Neuronal stem cell (in vitro differentiated cells): ENCODE measurements at regions not wholly inside any gene's neighbourhood (a gene's known extent, or its start where the extent isn't known, plus 50 kb on each side); places are given as distances from the start of the nearest gene placed in this dataset.

ENCODE experiments used
- DNase-seq: peaks from one replicate; pipeline ENCODE4 v3.0.0-alpha.2; 2013; ENCODE audit warnings: low spot score
- H2AFZ ChIP-seq: one replicate; pipeline ENCODE4 v1.6.1; 2013; ENCODE audit warnings: mild to moderate bottlenecking, low read length, inconsistent platforms
- H2AK5ac ChIP-seq: 2 replicates; pipeline ENCODE4 v1.6.1; 2013; ENCODE audit warnings: low read depth, mild to moderate bottlenecking, inconsistent platforms, low read length, moderate library complexity, mixed read lengths
- H2BK120ac ChIP-seq: 2 replicates; pipeline ENCODE4 v1.6.1; 2013; ENCODE audit warnings: low read depth, mild to moderate bottlenecking, inconsistent platforms, low read length, moderate library complexity, mixed read lengths
- H2BK12ac ChIP-seq: one replicate; pipeline ENCODE4 v1.6.1; 2013; ENCODE audit warnings: low read length, inconsistent platforms
- H2BK15ac ChIP-seq: 2 replicates; pipeline ENCODE4 v1.6.1; 2013; ENCODE audit warnings: mild to moderate bottlenecking, low read length, inconsistent platforms, mixed read lengths
- H2BK5ac ChIP-seq: one replicate; pipeline ENCODE4 v1.6.1; 2013; ENCODE audit warnings: inconsistent platforms, mild to moderate bottlenecking, low read length, moderate library complexity
- H3K14ac ChIP-seq: one replicate; pipeline ENCODE4 v1.6.1; 2013; ENCODE audit warnings: low read length, inconsistent platforms
- H3K18ac ChIP-seq: 2 replicates; pipeline ENCODE4 v1.6.1; 2013; ENCODE audit warnings: low read length, inconsistent platforms
- H3K23ac ChIP-seq: 2 replicates; pipeline ENCODE4 v1.6.1; 2013; ENCODE audit warnings: low read depth, mild to moderate bottlenecking, mixed read lengths, low read length, inconsistent platforms; ENCODE audit not compliant: poor library complexity
- H3K27ac ChIP-seq: replicated peaks from 3 replicates; pipeline ENCODE4 v1.5.1; 2013; ENCODE audit warnings: low read length, inconsistent platforms
- H3K27me3 ChIP-seq, 3 experiments: 2 replicates each; pipeline ENCODE4 v1.6.1; 2013; ENCODE audit warnings: low read length in 3 of 3, mild to moderate bottlenecking in 2 of 3, inconsistent platforms in 1 of 3, low read depth in 1 of 3, mixed read lengths in 1 of 3, moderate library complexity in 1 of 3; ENCODE audit not compliant: control insufficient read depth in 3 of 3, insufficient read depth in 3 of 3
- H3K36me3 ChIP-seq, 2 donors: replicated peaks in 1 of 2; 2 replicates each; pipeline ENCODE4 v1.6.1; 2013; ENCODE audit warnings: low read length in 2 of 2; ENCODE audit not compliant: control insufficient read depth in 2 of 2, insufficient read depth in 2 of 2
- H3K4ac ChIP-seq: 2 replicates; pipeline ENCODE4 v1.6.1; 2013; ENCODE audit warnings: inconsistent platforms, mild to moderate bottlenecking, low read length, moderate library complexity
- H3K4me1 ChIP-seq, 2 donors: 1 replicate in 1 of 2; 2 replicates in 1 of 2; pipeline ENCODE4 v1.6.1; 2013; ENCODE audit warnings: low read length in 2 of 2, low read depth in 1 of 2; ENCODE audit not compliant: control insufficient read depth in 2 of 2, insufficient read depth in 1 of 2
- H3K4me2 ChIP-seq: one replicate; pipeline ENCODE4 v1.6.1; 2013; ENCODE audit warnings: mild to moderate bottlenecking, low read length, inconsistent platforms; ENCODE audit not compliant: insufficient read depth, poor library complexity, severe bottlenecking
- H3K4me3 ChIP-seq, 2 donors: 2 replicates each; pipeline ENCODE4 v1.5.1; 2013; ENCODE audit warnings: low read length in 2 of 2, mild to moderate bottlenecking in 2 of 2, inconsistent platforms in 1 of 2, moderate library complexity in 1 of 2
- H3K79me1 ChIP-seq: one replicate; pipeline ENCODE4 v1.6.1; 2013; ENCODE audit warnings: low read depth, mild to moderate bottlenecking, inconsistent platforms, low read length, moderate library complexity
- H3K9ac ChIP-seq: one replicate; pipeline ENCODE4 v1.6.1; 2013; ENCODE audit warnings: mild to moderate bottlenecking, low read depth, low read length, inconsistent platforms; ENCODE audit not compliant: poor library complexity
- H3K9me3 ChIP-seq, 2 donors: replicated peaks in 1 of 2; 2 replicates each; pipeline versions ENCODE3 to v1.6.1; 2013; ENCODE audit warnings: low read length in 2 of 2, mild to moderate bottlenecking in 2 of 2, inconsistent platforms in 1 of 2, low read depth in 1 of 2, mixed read lengths in 1 of 2, moderate library complexity in 1 of 2; ENCODE audit not compliant: control insufficient read depth in 2 of 2, insufficient read depth in 1 of 2
- H4K8ac ChIP-seq: one replicate; pipeline ENCODE4 v1.6.1; 2013; ENCODE audit warnings: low read depth, mild to moderate bottlenecking, inconsistent platforms, low read length, moderate library complexity
- H4K91ac ChIP-seq: one replicate; pipeline ENCODE4 v1.6.1; 2013; ENCODE audit warnings: low read length, low read depth, mild to moderate bottlenecking, inconsistent platforms; ENCODE audit not compliant: poor library complexity
- WGBS, 2 donors: extraction: QIAGEN DNeasy Blood & Tissue Kit; methylation state at CpG; one replicate each; pipeline ENCODE4 v1.1.7; 2013; ENCODE audit warnings: missing lambda C conversion rate in 2 of 2, mixed read lengths in 1 of 2; ENCODE audit not compliant: insufficient read length in 2 of 2, insufficient replicate concordance in 1 of 2; ENCODE audit errors: extremely low coverage in 2 of 2; 5-methylcytosine and 5-hydroxymethylcytosine counted together

DNA sequence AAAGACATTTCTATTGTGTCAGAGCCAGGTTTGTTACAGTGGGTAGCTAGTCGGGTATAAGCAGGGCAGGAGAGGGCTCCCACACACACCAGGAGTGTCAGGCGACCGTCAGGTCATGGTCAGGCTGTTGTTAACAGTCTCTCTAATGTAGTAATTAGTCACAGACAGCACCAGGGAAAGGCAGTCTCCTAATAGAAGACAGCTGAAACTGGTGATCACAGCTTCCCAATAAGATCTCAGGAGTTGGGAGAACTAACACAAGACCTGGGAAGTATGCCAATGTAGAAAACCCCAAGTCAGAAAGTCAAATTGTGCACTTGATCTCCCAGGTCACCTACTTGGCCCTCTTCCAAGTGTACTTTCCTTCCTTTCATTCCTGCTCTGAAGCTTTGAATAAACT is 53.0 kb upstream of the GPR6 start:
- no CpG with 5 or more reads among the region's 3 CpGs for WGBS, 2 donors

DNA sequence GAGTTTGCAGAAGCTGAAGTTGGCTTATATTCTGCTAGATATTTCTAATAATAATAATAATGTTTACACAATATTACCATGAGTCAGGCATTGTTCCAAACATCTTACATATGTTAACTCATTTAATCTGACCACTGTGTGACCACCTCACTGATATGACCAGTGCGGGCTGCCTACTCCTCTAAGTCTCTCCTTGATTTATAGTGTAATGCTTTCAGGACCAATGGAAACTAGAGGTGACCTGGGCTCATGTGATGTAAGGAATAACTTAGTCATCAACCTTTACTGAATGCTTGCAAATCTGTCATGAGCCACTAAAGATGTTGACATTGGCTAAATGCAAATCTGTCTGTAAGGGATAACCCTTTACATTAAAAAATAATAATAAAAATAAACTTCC is 51.1 kb upstream of the GPR6 start:
- H3K27me3 ChIP-seq, result peaks cover 0 to 5% (median 0%) of the 10 kb centered on the region in 3 experiments
- no peak overlapping the region for H2BK120ac ChIP-seq
- no peak overlapping the region for H3K23ac ChIP-seq
- H3K79me1 ChIP-seq, result no peaks in the 10 kb centered on the region
- no peak overlapping the region for H2BK5ac ChIP-seq
- no CpG with 5 or more reads among the region's 1 CpG for WGBS, 2 donors
- H3K14ac ChIP-seq, result no peak overlapping the region
- H2BK15ac ChIP-seq, result no peak overlapping the region
- H2AFZ ChIP-seq, result no peak overlapping the region
- H3K18ac ChIP-seq, result no peak overlapping the region
- no peak overlapping the region for H4K91ac ChIP-seq
- H2BK12ac ChIP-seq, result no peak overlapping the region
- H3K4ac ChIP-seq, result no peak overlapping the region
- H2AK5ac ChIP-seq, result no peak overlapping the region
- no peak overlapping the region for H3K4me3 ChIP-seq
- no peak overlapping the region for H3K4me2 ChIP-seq
- H3K27ac ChIP-seq, result no peak overlapping the region
- H3K9me3 ChIP-seq, result no peaks in the 10 kb centered on the region
- no peaks in the 10 kb centered on the region for H3K36me3 ChIP-seq
- H4K8ac ChIP-seq, result no peak overlapping the region
- no peak for DNase-seq
- no peaks in the 10 kb centered on the region for H3K4me1 ChIP-seq
- H3K9ac ChIP-seq, result no peak overlapping the region

More for the DNA sequence above, 53.0 kb upstream of the GPR6 start:
- Histone ChIP-seq H3K4me3 (no peak overlapping the region), H2BK12ac (no peak overlapping the region), H3K9me3 (no peaks in the 10 kb centered on the region), H3K36me3 (no peaks in the 10 kb centered on the region), H4K91ac (no peak overlapping the region), H2AK5ac (no peak overlapping the region), H2BK120ac (no peak overlapping the region), H3K4me2 (no peak overlapping the region), H3K4ac (no peak overlapping the region), H3K18ac (no peak overlapping the region), H3K14ac (no peak overlapping the region), H3K4me1 (no peaks in the 10 kb centered on the region), H3K9ac (no peak overlapping the region), H2BK5ac (no peak overlapping the region), H3K27ac (no peak overlapping the region), H3K27me3 (peaks cover 0 to 5% (median 0%) of the 10 kb centered on the region in 3 experiments), H3K23ac (no peak overlapping the region), H2BK15ac (no peak overlapping the region), H3K79me1 (no peaks in the 10 kb centered on the region), H4K8ac (no peak overlapping the region), H2AFZ (no peak overlapping the region)
- DNase-seq, result no peak
